Endothelial cell of umbilical vein (primary cell): ENCODE measurements at regions not wholly inside any gene's neighbourhood (a gene's known extent, or its start where the extent isn't known, plus 50 kb on each side); places are given as distances from the start of the nearest gene placed in this dataset.

Experiments
- BruUV-seq: library from RNA; stranded (reverse); fragments of 400-500 nt; replicated peaks from 2 replicates; lab custom pipeline; 2021; lab: Mats Ljungman, UMichigan
- CTCF ChIA-PET: fragments of 300-600, 350-600 bp; sonication (Branson Sonifier 250); formaldehyde crosslinking; loops from one replicate; lab custom pipeline; 2021; ENCODE audit warnings: antibody characterized with exemption, inconsistent platforms; lab: Charles Lee
- POLR2A ChIA-PET: fragments of 300-600, 350-600 bp; sonication (Branson Sonifier 250); formaldehyde crosslinking; loops from one replicate; lab custom pipeline; 2021; ENCODE audit warnings: antibody characterized with exemption, inconsistent platforms; lab: Charles Lee
- DNase-seq: peaks from one replicate; pipeline ENCODE4 v3.0.0-alpha.2; 2011; ENCODE audit warnings: low read depth, low spot score
- FAIRE-seq: peaks from 2 replicates; lab custom pipeline; 2011; peaks lifted over from hg19 to GRCh38; lab: Jason Lieb, UNC
- H2AFZ ChIP-seq: 2 replicates; pipeline ENCODE4 v1.6.0; 2012; ENCODE audit warnings: low read depth, low read length, control low read depth, inconsistent platforms
- H3K27ac ChIP-seq: 2 replicates; pipeline ENCODE4 v1.5.1; 2011; ENCODE audit warnings: low read depth, mild to moderate bottlenecking, control low read depth, low read length, moderate library complexity; ENCODE audit not compliant: insufficient read depth
- H3K27me3 ChIP-seq, 2 experiments: 2 replicates each; pipeline versions ENCODE4 v1.6.0 to v1.6.1; 2011; ENCODE audit warnings: low read length in 2 of 2, mixed read lengths in 1 of 2; ENCODE audit not compliant: control insufficient read depth in 2 of 2, insufficient read depth in 2 of 2
- H3K36me3 ChIP-seq, 2 experiments: 2 replicates in 1 of 2; 3 replicates in 1 of 2; pipeline ENCODE4 v1.5.1; 2011; ENCODE audit warnings: low read length in 2 of 2, mild to moderate bottlenecking in 1 of 2, moderate library complexity in 1 of 2; ENCODE audit not compliant: control insufficient read depth in 2 of 2, insufficient read depth in 2 of 2; ENCODE audit errors: extremely low read depth in 1 of 2
- H3K4me1 ChIP-seq: 3 replicates; pipeline ENCODE4 v1.5.1; 2011; ENCODE audit warnings: mild to moderate bottlenecking, low read length; ENCODE audit not compliant: control insufficient read depth, insufficient read depth; ENCODE audit errors: extremely low read depth
- H3K4me2 ChIP-seq: 2 replicates; pipeline ENCODE4 v1.6.1; 2011; ENCODE audit warnings: low read length, control low read depth, mixed read lengths; ENCODE audit not compliant: insufficient read depth
- H3K4me3 ChIP-seq, 3 experiments: fragments of 200-600 bp in 1 of 3; sonication (generic), shearing (Covaris generic) in 1 of 3; replicated peaks in 1 of 3; 2 replicates each; pipeline ENCODE4 v1.5.1; 2011 to 2016; ENCODE audit warnings: control low read depth in 3 of 3, low read length in 3 of 3, mild to moderate bottlenecking in 2 of 3, inconsistent platforms in 1 of 3, low read depth in 1 of 3, moderate library complexity in 1 of 3; ENCODE audit not compliant: insufficient read depth in 1 of 3
- H3K79me2 ChIP-seq: 2 replicates; pipeline ENCODE4 v1.6.0; 2012; ENCODE audit warnings: low read length, inconsistent platforms; ENCODE audit not compliant: control insufficient read depth, insufficient read depth
- H3K9ac ChIP-seq: replicated peaks from 2 replicates; pipeline ENCODE3; 2011; ENCODE audit warnings: low read length, control low read depth; ENCODE audit not compliant: insufficient read depth; ENCODE audit errors: extremely low read depth
- H3K9me1 ChIP-seq: replicated peaks from 3 replicates; pipeline ENCODE4 v1.6.0; 2011; ENCODE audit warnings: mild to moderate bottlenecking, low read length; ENCODE audit not compliant: control insufficient read depth, insufficient read depth; ENCODE audit errors: extremely low read depth
- H3K9me3 ChIP-seq: replicated peaks from 2 replicates; pipeline ENCODE4 v1.5.1; 2012; ENCODE audit warnings: low read length, inconsistent platforms; ENCODE audit not compliant: control insufficient read depth, insufficient read depth
- H4K20me1 ChIP-seq: replicated peaks from 2 replicates; pipeline ENCODE3; 2011; ENCODE audit warnings: mild to moderate bottlenecking, low read length; ENCODE audit not compliant: control insufficient read depth, insufficient read depth; ENCODE audit errors: extremely low read depth
- EZH2 ChIP-seq: IDR thresholded peaks from 2 replicates; pipeline ENCODE4 v1.6.1; 2012; ENCODE audit warnings: borderline replicate concordance, low read depth, mild to moderate bottlenecking, moderate library complexity, low read length, inconsistent platforms; ENCODE audit not compliant: severe bottlenecking
- FOS ChIP-seq: IDR thresholded peaks from 2 replicates; pipeline ENCODE4 v1.6.1; 2011; ENCODE audit warnings: mild to moderate bottlenecking, low read length, moderate library complexity, borderline replicate concordance; ENCODE audit not compliant: insufficient read depth
- GATA2 ChIP-seq: IDR thresholded peaks from 2 replicates; pipeline ENCODE4 v1.7.0; 2011; ENCODE audit warnings: low read depth, mild to moderate bottlenecking, moderate library complexity, mixed read lengths, low read length; ENCODE audit not compliant: insufficient read length, insufficient read depth
- JUN ChIP-seq: IDR thresholded peaks from 2 replicates; pipeline ENCODE4 v1.6.1; 2011; ENCODE audit warnings: borderline replicate concordance, low read depth; ENCODE audit not compliant: insufficient read length, insufficient read depth
- MYC ChIP-seq: IDR thresholded peaks from one replicate; pipeline ENCODE4 v1.6.1; 2011; ENCODE audit warnings: mild to moderate bottlenecking, low read depth, low read length
- POLR2A ChIP-seq: IDR thresholded peaks from 2 replicates; pipeline ENCODE4 v1.6.1; 2012; ENCODE audit warnings: low read depth, mild to moderate bottlenecking, control low read depth, low read length
- POLR2AphosphoS5 ChIP-seq: IDR thresholded peaks from 2 replicates; pipeline ENCODE4 v1.6.1; 2012; ENCODE audit warnings: low read depth, mild to moderate bottlenecking, control low read depth, low read length, moderate library complexity; ENCODE audit not compliant: insufficient read depth
- dilution Hi-C: fragments of 300-500 bp; cut with MboI; formaldehyde crosslinking; loops from one replicate; pipeline ENCODE4 v1.15.0; 2019; ENCODE audit warnings: low sequenced_read_pairs; ENCODE audit not compliant: extremely low pct_ligation_motif_present
- intact Hi-C: fragments of 100-400 bp; cut with micrococcal nuclease; formaldehyde crosslinking; loops from one replicate; pipeline ENCODE4 v1.10.0; 2022
- TF ChIP-seq, protein P1 (sequence below): IDR thresholded peaks from 2 replicates; pipeline ENCODE4 v1.6.1; 2011; ENCODE audit not compliant: insufficient read depth, insufficient read length
- TF ChIP-seq, protein P2 (sequence below), 2 donors: IDR thresholded peaks; 1 replicate in 1 of 2; 2 replicates in 1 of 2; pipeline ENCODE4 v1.5.1; 2011; ENCODE audit warnings: low read length in 2 of 2, mild to moderate bottlenecking in 2 of 2, moderate library complexity in 2 of 2, control low read depth in 1 of 2, inconsistent platforms in 1 of 2, low read depth in 1 of 2; ENCODE audit not compliant: insufficient read depth in 1 of 2; ENCODE audit errors: extremely low read depth in 1 of 2

DNA sequence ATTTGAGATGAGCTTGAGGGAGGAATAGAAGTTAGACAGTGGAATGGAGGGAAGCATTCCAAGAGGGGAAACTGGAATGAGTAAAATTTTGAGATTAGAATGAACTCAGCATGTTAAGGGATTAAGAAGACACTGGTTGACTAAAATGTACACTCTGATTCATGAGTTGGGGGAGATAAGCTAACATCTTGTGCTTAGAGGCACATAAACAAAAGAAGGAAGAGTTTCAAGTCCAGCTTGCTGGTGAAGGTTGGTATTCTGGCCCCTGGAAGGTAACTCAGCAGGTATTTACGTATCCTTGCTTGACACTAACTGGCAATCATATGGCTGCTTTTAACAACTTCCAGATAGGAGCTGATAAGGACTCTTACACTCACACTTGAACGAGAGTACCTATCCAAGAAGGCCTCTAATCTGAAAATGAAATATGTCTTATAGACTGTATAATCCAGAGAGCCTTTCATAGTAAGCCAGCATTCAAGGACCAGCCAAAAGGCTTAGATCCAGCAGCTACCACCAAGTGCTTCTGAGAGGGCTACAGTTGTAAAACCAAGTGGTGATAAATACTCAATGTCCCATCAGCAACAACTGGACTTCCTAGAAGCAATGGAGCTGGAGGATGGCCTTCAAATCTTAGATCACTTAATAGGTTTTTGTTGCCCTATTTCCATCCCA, 149.7 kb upstream of the SERP2 start:
- no peak overlapping the region for H3K9ac ChIP-seq
- no peak overlapping the region for H2AFZ ChIP-seq
- BruUV-seq: no TSS peak
- no peak overlapping the region for H3K4me2 ChIP-seq
- no peaks in the 10 kb centered on the region for H3K79me2 ChIP-seq
- no peaks in the 10 kb centered on the region for H3K36me3 ChIP-seq
- no peak overlapping the region for H3K4me3 ChIP-seq
- FAIRE-seq (no peak), DNase-seq (no peak)
- H3K4me1 ChIP-seq: peaks cover 5% of the 10 kb centered on the region
- intact Hi-C loops: no loop called here
- no peaks in the 10 kb centered on the region for H3K27me3 ChIP-seq
- dilution Hi-C loops: no loop called here
- CTCF ChIA-PET: interaction anchor here (0.9 to 1.5 kb wide), 5 partner anchors 8 to 69 kb away, joined by 3 read pairs; no protein-coding TSS in a partner anchor
- no peaks in the 10 kb centered on the region for H4K20me1 ChIP-seq
- no peaks in the 10 kb centered on the region for H3K9me1 ChIP-seq
- H3K9me3 ChIP-seq: no peaks in the 10 kb centered on the region
- TF ChIP-seq GATA2: no peak
- TF ChIP-seq, protein P1, sequence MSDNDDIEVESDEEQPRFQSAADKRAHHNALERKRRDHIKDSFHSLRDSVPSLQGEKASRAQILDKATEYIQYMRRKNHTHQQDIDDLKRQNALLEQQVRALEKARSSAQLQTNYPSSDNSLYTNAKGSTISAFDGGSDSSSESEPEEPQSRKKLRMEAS: no peak
- no peak for TF ChIP-seq MYC
- no peak for TF ChIP-seq POLR2AphosphoS5
- no peak for TF ChIP-seq FOS
- TF ChIP-seq EZH2: no peak
- TF ChIP-seq, protein P2, sequence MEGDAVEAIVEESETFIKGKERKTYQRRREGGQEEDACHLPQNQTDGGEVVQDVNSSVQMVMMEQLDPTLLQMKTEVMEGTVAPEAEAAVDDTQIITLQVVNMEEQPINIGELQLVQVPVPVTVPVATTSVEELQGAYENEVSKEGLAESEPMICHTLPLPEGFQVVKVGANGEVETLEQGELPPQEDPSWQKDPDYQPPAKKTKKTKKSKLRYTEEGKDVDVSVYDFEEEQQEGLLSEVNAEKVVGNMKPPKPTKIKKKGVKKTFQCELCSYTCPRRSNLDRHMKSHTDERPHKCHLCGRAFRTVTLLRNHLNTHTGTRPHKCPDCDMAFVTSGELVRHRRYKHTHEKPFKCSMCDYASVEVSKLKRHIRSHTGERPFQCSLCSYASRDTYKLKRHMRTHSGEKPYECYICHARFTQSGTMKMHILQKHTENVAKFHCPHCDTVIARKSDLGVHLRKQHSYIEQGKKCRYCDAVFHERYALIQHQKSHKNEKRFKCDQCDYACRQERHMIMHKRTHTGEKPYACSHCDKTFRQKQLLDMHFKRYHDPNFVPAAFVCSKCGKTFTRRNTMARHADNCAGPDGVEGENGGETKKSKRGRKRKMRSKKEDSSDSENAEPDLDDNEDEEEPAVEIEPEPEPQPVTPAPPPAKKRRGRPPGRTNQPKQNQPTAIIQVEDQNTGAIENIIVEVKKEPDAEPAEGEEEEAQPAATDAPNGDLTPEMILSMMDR (IDR thresholded peaks at IDR 0.05; ENCODE audit: extremely low read depth in 1 of 2, insufficient read depth in 1 of 2, low read depth in 1 of 2, low read length in 2 of 2): no peak
- no peak for TF ChIP-seq JUN
- no peak for TF ChIP-seq POLR2A
- H3K27ac ChIP-seq: no peak overlapping the region
- POLR2A ChIA-PET: no interaction called here
